Stimulated activated CD8-positive, alpha-beta memory T cell treated with anti-CD3 and anti-CD28 coated beads, Interleukin-15, amount 100 ng/mL, for 4 hours (primary cell): ENCODE measurements at regions not wholly inside any gene's neighbourhood (a gene's known extent, or its start where the extent isn't known, plus 50 kb on each side); places are given as distances from the start of the nearest gene placed in this dataset.

Source experiments
- DNase-seq, 2 donors: peaks; one replicate each; pipeline ENCODE4 v3.0.0-alpha.2; 2020; ENCODE audit warnings: low read depth in 2 of 2

DNA sequence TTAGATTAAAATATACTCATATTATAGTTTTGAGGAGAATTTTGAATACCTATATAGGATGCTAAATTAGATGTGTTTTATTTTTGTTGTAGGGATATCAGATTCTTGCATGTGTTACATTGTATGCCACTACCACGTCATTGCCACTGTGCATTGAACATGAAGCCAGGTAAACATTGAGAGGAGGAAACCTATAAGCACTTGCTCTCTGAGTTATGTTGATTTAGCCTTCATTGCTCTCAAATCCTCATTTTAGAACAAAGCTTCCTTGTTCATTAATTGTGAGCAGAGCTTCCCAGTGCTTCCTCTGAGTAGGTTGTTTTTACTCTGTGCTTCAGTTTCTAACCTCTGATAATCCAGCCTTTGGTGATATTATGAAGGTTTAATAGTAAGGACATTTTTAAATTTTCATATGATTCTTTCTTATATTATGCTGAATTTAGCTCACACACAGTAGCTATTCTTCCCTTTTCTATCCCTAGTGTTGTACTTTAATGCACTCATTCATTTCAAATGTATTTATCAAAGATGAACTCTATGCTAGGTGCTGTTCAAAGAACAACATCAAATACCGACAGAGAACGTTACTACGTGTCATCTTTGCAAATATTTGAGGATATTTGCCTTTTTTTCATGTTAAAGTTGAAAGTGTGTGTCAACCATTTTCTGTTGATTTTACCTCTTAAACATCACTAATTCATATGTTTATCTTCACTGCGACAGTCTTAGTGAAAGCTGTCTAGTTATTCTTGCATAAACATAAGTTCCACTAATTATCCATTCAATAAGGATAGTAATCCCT lies 1448.0 kb upstream of the MIR17HG start:
- no peak for DNase-seq

GRCh38 chr13:89900104-89900765 lies 1447.3 kb upstream of the MIR17HG start:
- DNase-seq: no peak

DNA sequence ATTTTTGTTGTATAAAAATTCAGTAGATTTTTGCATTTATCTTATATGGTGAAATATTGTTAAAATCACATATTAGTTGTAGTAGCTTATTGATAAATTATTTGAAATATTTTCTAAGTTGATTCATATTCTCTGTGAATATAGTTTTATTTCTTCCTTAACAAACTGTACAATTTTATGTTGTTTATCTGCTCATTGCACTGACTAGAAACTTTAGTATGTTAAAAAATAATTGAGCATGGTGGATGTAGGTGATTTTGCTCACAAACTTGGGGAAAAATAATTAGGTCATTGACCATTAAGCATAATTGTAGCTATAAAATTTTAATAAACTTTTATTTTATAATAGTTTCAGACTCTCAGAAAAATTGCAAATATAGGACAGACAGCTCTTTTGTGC lies 1445.3 kb upstream of the MIR17HG start:
- DNase-seq: no peak

DNA sequence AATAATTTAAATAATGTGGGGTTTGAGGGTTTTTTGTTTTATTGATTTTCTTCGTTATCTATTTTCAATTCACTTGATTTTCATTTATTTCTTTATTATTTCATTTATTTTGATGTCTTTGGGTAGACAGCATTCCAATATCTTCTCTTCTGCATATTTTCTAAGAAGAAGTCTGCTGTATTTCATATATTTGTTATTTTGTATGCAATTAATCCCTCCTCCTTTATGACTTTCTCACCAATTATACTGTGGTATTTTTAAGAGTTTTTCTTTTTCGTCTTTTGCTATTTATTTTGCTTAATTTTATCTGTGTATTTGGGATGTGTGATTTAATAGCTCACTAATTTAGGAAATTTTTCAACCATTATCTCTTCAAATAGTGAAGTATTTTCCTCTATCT lies 1444.4 kb upstream of the MIR17HG start:
- no peak for DNase-seq

GRCh38 chr13:89910166-89910565 lies 1437.3 kb upstream of the MIR17HG start:
- no peak for DNase-seq

DNA sequence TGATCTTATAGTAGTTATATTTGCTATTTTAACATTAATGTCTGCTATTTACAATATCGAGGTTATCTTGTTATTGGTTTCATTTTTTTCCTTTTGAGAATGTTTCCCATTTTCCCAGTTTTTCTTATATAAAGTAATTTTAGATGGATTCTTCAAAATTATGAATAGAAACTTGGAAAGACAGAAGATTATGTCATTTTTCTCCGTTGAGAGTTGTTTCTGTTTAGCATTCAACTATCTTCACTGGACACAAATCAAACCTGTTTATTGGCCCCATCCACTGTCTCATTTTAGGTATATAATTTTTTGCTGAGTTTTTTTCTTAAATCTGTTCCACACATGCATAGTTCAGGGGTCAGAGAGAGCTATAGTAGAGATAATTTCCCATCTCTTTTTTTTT lies 1430.9 kb upstream of the MIR17HG start:
- DNase-seq: no peak

DNA sequence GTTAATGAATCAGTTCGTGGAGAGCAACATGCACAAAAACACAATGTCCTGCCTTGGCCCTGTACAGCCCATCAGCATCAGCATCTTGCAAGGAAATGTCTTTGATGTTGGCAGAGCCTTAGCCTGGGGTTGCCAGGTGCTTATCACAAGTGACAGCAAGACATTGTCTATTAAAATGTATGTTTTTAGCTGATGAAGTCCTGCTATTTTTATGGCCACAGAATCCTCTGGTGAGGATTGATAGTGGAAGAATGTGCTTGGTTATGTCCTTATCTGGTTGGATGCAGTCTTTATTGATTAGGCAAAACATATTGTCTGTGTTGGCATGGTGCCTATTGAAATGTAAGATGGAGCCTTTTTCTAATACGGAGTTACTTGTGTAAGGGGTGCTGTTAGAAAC lies 1427.0 kb upstream of the MIR17HG start:
- DNase-seq: no peak

- DNase-seq: no peak
Observed at GRCh38 chr13:89923052-89923451, 1424.4 kb upstream of the MIR17HG start.

DNA sequence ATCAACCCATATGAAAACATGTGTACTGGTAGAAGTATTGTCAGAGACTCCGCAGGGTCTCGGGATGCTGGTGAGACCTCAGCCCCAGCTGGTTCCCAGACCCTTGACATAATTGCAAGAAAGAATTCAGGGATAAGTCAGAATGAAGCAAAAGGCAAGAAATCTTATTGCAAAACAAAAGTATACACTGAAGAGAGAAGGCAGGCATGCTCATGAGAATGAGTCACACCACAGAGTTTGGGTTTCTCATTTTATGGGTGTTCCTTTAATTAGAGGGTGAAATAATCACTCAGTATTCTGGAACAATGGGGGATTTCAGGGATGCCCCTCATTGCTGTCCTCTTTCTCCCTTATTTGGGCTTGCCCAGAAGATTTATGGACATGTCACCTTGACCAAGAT lies 1423.8 kb upstream of the MIR17HG start:
- no peak for DNase-seq

DNA sequence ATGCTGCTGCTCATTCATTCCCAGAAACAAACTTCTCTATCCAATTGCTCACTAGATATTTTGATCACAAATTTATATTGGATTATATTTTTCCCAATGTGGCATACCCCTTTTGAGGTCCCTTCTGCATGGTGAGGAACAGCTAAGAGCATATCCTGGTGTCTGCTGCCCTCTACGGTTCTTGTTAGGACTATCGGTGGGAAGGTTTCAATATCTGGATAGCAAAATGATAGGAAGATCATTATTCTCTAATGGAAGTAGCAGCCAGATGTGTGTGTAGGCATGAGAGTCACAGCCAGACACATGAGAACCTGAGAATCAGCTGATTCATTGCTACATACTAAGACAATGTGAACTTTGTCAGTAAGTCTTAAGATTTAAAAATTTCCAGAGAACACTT lies 1422.4 kb upstream of the MIR17HG start:
- no peak for DNase-seq

DNA sequence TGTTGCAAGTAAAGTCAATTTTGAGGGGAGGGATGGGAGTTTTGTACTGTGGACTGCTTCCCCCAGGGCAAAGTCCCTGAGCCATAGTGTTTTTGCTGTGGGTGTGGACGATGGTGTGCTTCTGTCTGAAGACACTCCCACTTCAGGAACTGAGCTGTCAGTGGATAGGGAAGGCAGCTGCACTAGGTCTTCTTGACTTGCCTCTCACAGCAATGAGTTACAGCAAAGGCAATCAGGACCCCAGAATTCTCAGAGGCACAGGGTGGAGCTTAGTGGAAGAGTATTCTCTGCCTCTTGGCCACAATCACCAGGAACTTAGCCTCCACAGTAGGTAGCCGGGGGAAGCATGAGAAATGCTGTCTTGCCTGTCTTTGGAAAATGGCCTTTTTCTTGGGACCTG lies 1416.6 kb upstream of the MIR17HG start:
- DNase-seq: no peak

GRCh38 chr13:89932902-89933301 lies 1414.6 kb upstream of the MIR17HG start:
- DNase-seq: no peak

DNA sequence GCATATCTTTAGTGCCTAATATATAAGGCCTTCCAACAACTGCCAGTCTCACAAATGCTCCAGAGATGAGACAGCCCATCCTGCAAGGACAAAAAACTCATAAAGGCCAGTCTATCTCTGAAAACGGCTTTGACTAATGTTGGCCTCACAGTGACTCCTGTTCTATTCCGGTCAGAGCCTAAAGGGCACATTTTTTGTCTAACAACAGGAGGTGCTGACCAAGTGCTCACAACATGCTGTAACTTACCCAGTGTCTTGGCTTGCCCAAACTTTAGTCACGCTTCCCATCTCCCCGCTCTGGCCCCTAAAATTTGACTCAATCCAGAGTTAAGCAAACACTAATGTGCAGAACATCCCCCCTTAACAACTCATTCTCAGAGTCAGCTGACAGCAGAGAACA lies 1411.2 kb upstream of the MIR17HG start:
- DNase-seq: no peak

DNA sequence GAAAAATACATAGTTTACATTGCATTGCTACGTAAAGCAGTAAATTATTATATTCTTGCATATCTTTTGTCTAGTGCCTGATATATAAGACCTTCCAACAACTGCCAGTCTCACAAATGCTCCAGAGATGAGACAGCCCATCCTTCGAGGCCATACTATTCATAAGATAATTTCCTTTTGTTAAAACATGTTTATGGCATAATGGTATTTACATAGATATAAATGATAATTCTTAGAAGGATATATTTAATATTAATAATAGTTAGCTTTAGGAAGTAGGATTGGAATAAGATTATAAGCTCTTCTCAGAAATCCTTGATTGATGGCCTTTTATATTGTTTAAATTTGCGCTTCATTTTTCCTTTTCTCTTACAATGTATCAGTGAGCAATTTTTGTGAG lies 1410.1 kb upstream of the MIR17HG start:
- DNase-seq: no peak

- DNase-seq: no peak
Observed at GRCh38 chr13:89940383-89940782, 1407.1 kb upstream of the MIR17HG start.

GRCh38 chr13:89943139-89943538 lies 1404.3 kb upstream of the MIR17HG start:
- no peak for DNase-seq

DNA sequence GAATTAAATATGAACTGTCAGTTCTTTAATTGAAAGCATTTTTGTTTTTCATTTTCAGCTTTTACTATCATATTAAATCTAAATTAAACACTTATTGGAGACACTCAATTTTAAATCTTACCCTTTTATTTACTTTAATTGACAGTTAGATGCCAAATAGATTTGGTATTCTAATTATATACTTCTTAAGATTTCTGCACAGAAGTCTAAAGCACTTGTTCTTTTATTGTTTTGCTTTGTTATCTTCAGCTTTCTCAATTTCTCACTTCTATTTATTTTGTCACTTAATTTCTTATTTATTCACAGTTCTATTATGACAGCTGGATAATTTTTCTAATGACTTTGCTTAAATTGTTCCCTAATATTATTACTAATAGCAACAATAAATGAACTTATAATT lies 1397.3 kb upstream of the MIR17HG start:
- DNase-seq: no peak

GRCh38 chr13:89951341-89951740 lies 1396.1 kb upstream of the MIR17HG start:
- DNase-seq: no peak

DNA sequence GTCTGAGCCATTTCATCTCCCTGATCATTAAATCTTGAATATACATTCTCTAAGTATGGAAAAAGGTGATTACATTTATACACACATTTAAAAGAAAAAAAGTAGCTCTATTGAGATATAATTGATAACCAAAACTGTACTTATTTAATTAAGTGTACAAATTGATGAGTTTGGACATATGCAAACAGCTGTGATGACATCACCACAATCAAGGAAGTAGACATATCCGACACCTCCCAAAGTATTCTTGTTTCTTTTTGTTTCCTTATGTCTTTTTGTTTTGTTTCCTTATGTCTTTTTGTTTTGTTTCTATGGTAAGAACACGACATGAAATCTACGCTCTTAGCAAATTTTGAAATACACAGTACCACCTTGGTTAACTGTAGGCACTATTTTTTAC lies 1393.9 kb upstream of the MIR17HG start:
- no peak for DNase-seq

GRCh38 chr13:89955773-89956172 lies 1391.7 kb upstream of the MIR17HG start:
- DNase-seq: no peak

DNA sequence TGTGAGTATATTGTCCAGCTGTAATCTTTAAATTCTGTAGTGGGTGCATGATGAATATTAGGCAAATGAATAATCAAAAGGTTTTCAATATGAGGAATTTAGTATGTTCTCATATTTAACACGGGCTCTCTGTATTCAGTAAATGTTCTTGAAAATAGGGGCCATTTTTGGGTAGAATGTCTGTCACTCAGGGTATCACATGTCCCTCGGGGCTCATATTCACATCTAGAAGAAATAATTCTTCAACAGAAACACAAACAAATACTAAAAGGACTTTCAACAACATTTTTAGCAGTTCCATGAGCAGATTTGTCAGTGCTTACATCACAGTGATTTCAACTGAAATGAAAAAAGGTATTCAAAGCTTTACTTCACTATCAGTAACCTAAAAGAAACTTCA lies 1388.4 kb upstream of the MIR17HG start:
- DNase-seq: no peak

- DNase-seq: no peak
Observed at GRCh38 chr13:89965252-89965651, 1382.2 kb upstream of the MIR17HG start.

GRCh38 chr13:89966524-89966923 lies 1381.0 kb upstream of the MIR17HG start:
- no peak for DNase-seq

DNA sequence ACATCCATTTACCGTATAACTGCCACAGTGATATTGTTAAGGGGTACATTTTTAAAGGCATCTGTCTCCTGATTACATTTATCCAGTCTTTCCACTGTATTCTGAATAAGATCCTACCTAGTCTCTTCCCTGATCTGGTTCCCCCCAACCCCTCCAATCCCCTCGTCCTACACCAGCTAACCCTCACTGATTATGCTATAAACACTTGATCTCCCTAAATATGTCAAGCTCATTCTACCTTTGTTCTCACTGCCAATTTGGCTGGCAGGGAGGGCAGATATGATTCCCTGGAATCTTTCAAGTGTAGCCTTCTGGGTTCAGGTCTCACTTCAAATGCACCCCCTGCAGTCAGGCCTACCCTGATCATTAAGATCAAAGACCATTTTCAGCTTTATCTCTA lies 1379.8 kb upstream of the MIR17HG start:
- no peak for DNase-seq
